IPS-15b (cell line): ENCODE measurements at regions not wholly inside any gene's neighbourhood (a gene's known extent, or its start where the extent isn't known, plus 50 kb on each side); places are given as distances from the start of the nearest gene placed in this dataset.

Experiments used
- H3K27me3 ChIP-seq: one replicate; pipeline ENCODE4 v1.6.1; 2013; ENCODE audit warnings: low read length; ENCODE audit not compliant: control insufficient read depth, insufficient read depth
- H3K36me3 ChIP-seq: one replicate; pipeline ENCODE4 v1.6.1; 2013; ENCODE audit warnings: low read length; ENCODE audit not compliant: control insufficient read depth, insufficient read depth
- H3K4me1 ChIP-seq: one replicate; pipeline ENCODE4 v1.6.1; 2013; ENCODE audit warnings: mild to moderate bottlenecking, low read length; ENCODE audit not compliant: control insufficient read depth, insufficient read depth
- H3K4me3 ChIP-seq: one replicate; pipeline ENCODE4 v1.5.1; 2013; ENCODE audit warnings: low read depth, low read length
- H3K9ac ChIP-seq: one replicate; pipeline ENCODE4 v1.6.1; 2013; ENCODE audit warnings: low read depth, mild to moderate bottlenecking, low read length
- H3K9me3 ChIP-seq: one replicate; pipeline ENCODE4 v1.6.1; 2013; ENCODE audit warnings: mild to moderate bottlenecking, low read length; ENCODE audit not compliant: control insufficient read depth, insufficient read depth

GRCh38 chr1:95575291-95575690, 341.3 kb downstream of the RWDD3 start:
- no peaks in the 10 kb centered on the region for H3K4me1 ChIP-seq
- H3K4me3 ChIP-seq = no peak overlapping the region
- no peak overlapping the region for H3K9ac ChIP-seq
- no peaks in the 10 kb centered on the region for H3K9me3 ChIP-seq
- H3K27me3 ChIP-seq = no peaks in the 10 kb centered on the region
- no peaks in the 10 kb centered on the region for H3K36me3 ChIP-seq

- Histone ChIP-seq H3K4me3 (no peak overlapping the region), H3K27me3 (no peaks in the 10 kb centered on the region), H3K36me3 (no peaks in the 10 kb centered on the region), H3K9ac (no peak overlapping the region), H3K4me1 (peaks cover 9% of the 10 kb centered on the region), H3K9me3 (no peaks in the 10 kb centered on the region)
Measured at GRCh38 chr1:95578462-95578861, 344.5 kb downstream of the RWDD3 start.

- Histone ChIP-seq H3K27me3 (no peaks in the 10 kb centered on the region), H3K4me1 (peaks cover 12% of the 10 kb centered on the region), H3K36me3 (no peaks in the 10 kb centered on the region), H3K9me3 (no peaks in the 10 kb centered on the region), H3K9ac (no peak overlapping the region), H3K4me3 (no peak overlapping the region)
Measured at GRCh38 chr1:95582191-95582590, 348.2 kb downstream of the RWDD3 start.

DNA sequence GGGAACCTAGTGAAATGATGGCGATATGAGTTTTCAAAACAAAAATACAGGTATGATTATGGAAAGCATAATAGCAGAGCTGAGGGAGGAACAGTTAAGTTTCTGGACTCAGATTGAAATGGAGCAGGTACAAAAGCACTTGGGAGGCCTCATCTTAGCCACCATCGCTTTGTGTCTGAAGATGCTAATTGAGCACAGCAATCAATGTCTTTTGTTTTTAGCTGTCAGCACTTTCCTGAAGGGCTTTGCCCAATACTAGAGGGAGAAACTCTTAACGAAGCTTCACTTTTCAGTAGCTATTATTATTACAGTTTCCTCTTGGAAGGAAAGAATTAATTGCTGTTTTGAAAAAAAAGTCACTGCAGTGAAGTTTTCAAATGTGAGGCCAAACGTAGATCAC, 348.7 kb downstream of the RWDD3 start:
- H3K4me1 ChIP-seq = peaks cover 12% of the 10 kb centered on the region
- no peak overlapping the region for H3K4me3 ChIP-seq
- H3K9ac ChIP-seq = no peak overlapping the region

DNA sequence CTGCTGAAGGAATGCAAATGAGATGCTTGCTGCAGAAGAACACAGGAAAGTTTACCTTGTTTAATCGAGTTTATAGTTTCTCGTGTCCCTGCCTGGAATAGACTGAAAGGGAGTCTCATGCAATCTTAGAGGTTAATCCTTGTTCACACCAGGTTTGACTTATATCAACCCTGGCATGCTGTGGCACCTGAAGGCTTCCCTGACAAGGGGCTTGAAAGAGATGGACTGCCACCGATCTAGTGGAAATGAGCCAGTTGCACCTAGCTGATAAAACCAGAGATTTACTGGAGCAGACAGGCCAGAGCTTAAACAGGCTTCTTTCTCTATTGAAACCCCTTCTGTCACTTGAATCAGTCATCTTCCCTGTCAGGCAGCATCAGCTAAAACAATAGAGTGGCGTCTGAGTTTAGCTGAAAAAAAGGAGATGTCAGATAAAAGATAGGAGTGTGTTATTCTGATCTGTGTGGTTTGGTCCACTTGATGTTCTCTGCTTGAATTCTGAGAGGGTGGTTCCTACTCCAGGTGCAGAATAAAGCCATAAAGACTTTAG, 349.7 kb downstream of the RWDD3 start:
- Histone ChIP-seq H3K4me1 (peaks cover 12% of the 10 kb centered on the region), H3K9me3 (no peaks in the 10 kb centered on the region), H3K27me3 (no peaks in the 10 kb centered on the region), H3K4me3 (no peak overlapping the region), H3K9ac (peak overlapping the region; percentile 18), H3K36me3 (no peaks in the 10 kb centered on the region)

More for the DNA sequence above, 348.7 kb downstream of the RWDD3 start:
- H3K9me3 ChIP-seq = no peaks in the 10 kb centered on the region
- no peaks in the 10 kb centered on the region for H3K36me3 ChIP-seq
- H3K27me3 ChIP-seq = no peaks in the 10 kb centered on the region

- Histone ChIP-seq H3K9me3 (no peaks in the 10 kb centered on the region), H3K4me3 (no peak overlapping the region), H3K4me1 (peaks cover 12% of the 10 kb centered on the region), H3K27me3 (no peaks in the 10 kb centered on the region), H3K9ac (no peak overlapping the region), H3K36me3 (no peaks in the 10 kb centered on the region)
Measured at GRCh38 chr1:95584315-95584714, 350.3 kb downstream of the RWDD3 start.

DNA sequence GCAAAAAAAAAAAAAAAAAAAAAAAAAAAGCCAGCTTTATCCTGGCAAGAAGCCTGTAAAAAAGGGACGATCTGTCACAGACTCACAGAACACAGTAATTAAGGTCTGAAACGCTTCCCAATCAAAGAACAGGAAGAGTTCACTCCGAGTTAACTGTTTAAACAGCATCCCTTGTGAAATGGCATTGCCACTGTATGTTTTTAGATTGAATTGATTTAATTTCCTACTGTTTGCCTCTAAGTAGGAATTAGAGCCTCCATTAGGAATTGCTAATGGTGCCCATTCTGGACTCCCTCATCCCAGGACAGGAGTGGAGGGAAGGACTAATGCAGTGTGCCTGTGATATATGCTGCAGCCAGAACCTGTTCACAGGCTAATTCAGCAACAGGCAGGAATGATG, 370.8 kb downstream of the RWDD3 start:
- no peaks in the 10 kb centered on the region for H3K27me3 ChIP-seq
- no peak overlapping the region for H3K4me3 ChIP-seq
- no peaks in the 10 kb centered on the region for H3K4me1 ChIP-seq
- H3K9me3 ChIP-seq = no peaks in the 10 kb centered on the region
- no peak overlapping the region for H3K9ac ChIP-seq
- H3K36me3 ChIP-seq = no peaks in the 10 kb centered on the region

GRCh38 chr1:95614197-95614596, 380.2 kb downstream of the RWDD3 start:
- Histone ChIP-seq H3K4me1 (no peaks in the 10 kb centered on the region), H3K36me3 (no peaks in the 10 kb centered on the region), H3K9ac (no peak overlapping the region), H3K9me3 (no peaks in the 10 kb centered on the region), H3K4me3 (no peak overlapping the region), H3K27me3 (no peaks in the 10 kb centered on the region)

GRCh38 chr1:95615421-95615820, 381.4 kb downstream of the RWDD3 start:
- no peaks in the 10 kb centered on the region for H3K27me3 ChIP-seq
- H3K36me3 ChIP-seq = no peaks in the 10 kb centered on the region
- no peak overlapping the region for H3K4me3 ChIP-seq
- no peaks in the 10 kb centered on the region for H3K4me1 ChIP-seq
- no peaks in the 10 kb centered on the region for H3K9me3 ChIP-seq
- H3K9ac ChIP-seq = no peak overlapping the region

GRCh38 chr1:95620076-95620475, 386.1 kb downstream of the RWDD3 start:
- Histone ChIP-seq H3K4me3 (no peak overlapping the region), H3K27me3 (no peaks in the 10 kb centered on the region), H3K9me3 (no peaks in the 10 kb centered on the region)

DNA sequence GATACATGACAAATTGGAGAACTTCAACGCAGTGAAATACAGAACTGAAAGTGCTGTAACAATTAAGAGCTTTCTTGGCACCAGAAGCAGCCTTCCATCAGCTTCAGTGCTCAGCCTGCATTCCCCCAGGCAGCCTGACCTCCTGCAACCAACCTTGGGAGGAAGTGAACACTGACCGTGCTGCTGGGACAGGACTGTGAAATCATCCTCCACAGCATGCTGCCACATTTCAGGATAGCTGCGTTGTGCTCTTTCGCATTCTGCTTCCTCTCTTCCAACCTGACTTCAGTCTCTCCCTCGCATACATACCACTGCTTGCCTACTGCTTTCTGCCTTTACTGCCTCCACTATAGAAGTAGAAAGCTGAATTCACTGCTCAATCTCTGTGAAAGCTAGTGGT, 388.6 kb downstream of the RWDD3 start:
- H3K9me3 ChIP-seq = no peaks in the 10 kb centered on the region
- no peaks in the 10 kb centered on the region for H3K36me3 ChIP-seq
- H3K27me3 ChIP-seq = no peaks in the 10 kb centered on the region
- H3K4me3 ChIP-seq = no peak overlapping the region
- H3K4me1 ChIP-seq = no peaks in the 10 kb centered on the region
- no peak overlapping the region for H3K9ac ChIP-seq

More at GRCh38 chr1:95620076-95620475, 386.1 kb downstream of the RWDD3 start:
- H3K9ac ChIP-seq = no peak overlapping the region
- no peaks in the 10 kb centered on the region for H3K36me3 ChIP-seq
- H3K4me1 ChIP-seq = no peaks in the 10 kb centered on the region

DNA sequence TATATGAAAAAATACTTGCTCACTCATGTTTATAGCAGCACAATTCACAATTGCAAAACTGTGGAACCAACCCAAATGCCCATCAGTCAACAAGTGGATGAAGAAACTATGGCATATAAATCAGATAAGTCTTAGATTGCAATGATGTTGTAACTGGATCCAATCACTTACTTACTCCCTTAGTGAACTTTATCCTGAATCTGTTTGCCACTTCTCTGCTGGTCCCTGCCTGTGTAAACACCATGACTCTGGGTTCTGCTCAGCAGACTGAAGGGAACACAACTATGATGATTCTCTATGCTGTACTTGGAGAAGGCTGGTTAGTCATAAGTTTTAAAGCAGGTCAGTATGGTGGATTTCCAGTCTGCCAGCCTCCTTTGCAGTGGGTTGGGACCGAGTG, 391.2 kb downstream of the RWDD3 start:
- Histone ChIP-seq H3K4me3 (no peak overlapping the region), H3K27me3 (no peaks in the 10 kb centered on the region), H3K36me3 (no peaks in the 10 kb centered on the region), H3K9ac (no peak overlapping the region), H3K9me3 (no peaks in the 10 kb centered on the region), H3K4me1 (no peaks in the 10 kb centered on the region)
